ENCODE measurements at regions not wholly inside any gene's neighbourhood (a gene's known extent, or its start where the extent isn't known, plus 50 kb on each side); places are given as distances from the start of the nearest gene placed in this dataset.

GRCh38 chr6:144615870-144616269, 330.7 kb downstream of the UTRN start:
- TF ChIP-seq CTCF (IDR thresholded peaks at IDR 0.05), result no peak
- TF ChIP-seq ZFX (IDR thresholded peaks at IDR 0.05; ENCODE audit: borderline replicate concordance), result no peak

All from 22Rv1 (cell line).